ENCODE measurements at regions not wholly inside any gene's neighbourhood (a gene's known extent, or its start where the extent isn't known, plus 50 kb on each side); places are given as distances from the start of the nearest gene placed in this dataset.

DNA sequence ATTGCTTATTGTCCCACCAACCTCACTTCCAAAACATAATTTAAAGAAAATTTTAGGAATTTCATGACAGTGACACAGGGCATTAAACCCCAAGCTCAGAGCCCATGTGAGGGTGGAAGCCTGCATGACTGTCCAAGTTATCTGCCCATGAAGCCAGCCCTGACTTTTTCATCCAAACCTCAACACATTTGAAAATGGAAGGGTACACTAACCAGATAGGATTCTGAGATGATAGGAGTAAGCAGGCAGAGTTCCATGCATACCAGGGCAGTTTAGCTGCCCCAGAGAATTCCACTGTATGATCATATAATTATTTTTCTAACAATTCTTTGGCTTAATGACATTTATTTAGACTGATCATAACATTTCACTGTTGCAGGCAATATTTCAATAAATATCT lies 986.0 kb downstream of the TTLL7 start:
- H3K9me3 ChIP-seq (ENCODE audit: control insufficient read depth, insufficient read depth, low read length) = peaks cover 3% of the 10 kb centered on the region; the same call in 1 of the 2 replicates
- H4K91ac ChIP-seq (ENCODE audit: insufficient read depth, low read depth, low read length) = no peak overlapping the region
- H3K23ac ChIP-seq (ENCODE audit: low read depth, low read length) = no peak overlapping the region
- H2BK20ac ChIP-seq (ENCODE audit: low read depth, low read length) = no peak overlapping the region
- H2BK120ac ChIP-seq (ENCODE audit: low read depth, low read length) = no peak overlapping the region
- no peaks in the 10 kb centered on the region for H3K36me3 ChIP-seq (ENCODE audit: control insufficient read depth, insufficient read depth, low read length)
- no peak overlapping the region for H4K8ac ChIP-seq (ENCODE audit: low read depth in 2 of 2, low read length in 2 of 2)
- no peak overlapping the region for H4K5ac ChIP-seq (ENCODE audit: low read depth, low read length)
- no peak overlapping the region for H2BK15ac ChIP-seq (ENCODE audit: low read depth, low read length)
- no peak overlapping the region for H2AK9ac ChIP-seq (replicated peaks; ENCODE audit: low read depth, low read length, poor library complexity)
- in situ Hi-C loops (cut with MboI; ENCODE audit: low sequenced_read_pairs) = no loop called here
- H3K14ac ChIP-seq (replicated peaks; ENCODE audit: low read depth, low read length) = no peak overlapping the region
- ChIA-PET POLR2A (ENCODE audit: unreplicated experiment) (no interaction called here), CTCF (no interaction called here)
- no peak overlapping the region for H3K27ac ChIP-seq (ENCODE audit: insufficient read depth, low read length)
- H3K9me1 ChIP-seq (ENCODE audit: insufficient read depth, low read length) = no peaks in the 10 kb centered on the region
- TF ChIP-seq BHLHE40 (IDR thresholded peaks at IDR 0.05; ENCODE audit: low read depth, low read length) = no peak
- TF ChIP-seq FOS (IDR thresholded peaks at IDR 0.05; ENCODE audit: low read depth, low read length) = no peak
- TF ChIP-seq, protein P1, sequence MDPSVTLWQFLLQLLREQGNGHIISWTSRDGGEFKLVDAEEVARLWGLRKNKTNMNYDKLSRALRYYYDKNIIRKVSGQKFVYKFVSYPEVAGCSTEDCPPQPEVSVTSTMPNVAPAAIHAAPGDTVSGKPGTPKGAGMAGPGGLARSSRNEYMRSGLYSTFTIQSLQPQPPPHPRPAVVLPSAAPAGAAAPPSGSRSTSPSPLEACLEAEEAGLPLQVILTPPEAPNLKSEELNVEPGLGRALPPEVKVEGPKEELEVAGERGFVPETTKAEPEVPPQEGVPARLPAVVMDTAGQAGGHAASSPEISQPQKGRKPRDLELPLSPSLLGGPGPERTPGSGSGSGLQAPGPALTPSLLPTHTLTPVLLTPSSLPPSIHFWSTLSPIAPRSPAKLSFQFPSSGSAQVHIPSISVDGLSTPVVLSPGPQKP (IDR thresholded peaks at IDR 0.05; ENCODE audit: borderline replicate concordance, low read depth, low read length) = no peak
- TF ChIP-seq MXI1 (IDR thresholded peaks at IDR 0.05; ENCODE audit: borderline replicate concordance, low read depth, low read length) = no peak
- no peak overlapping the region for H2AK5ac ChIP-seq (ENCODE audit: low read depth, low read length)
- no peak overlapping the region for H3K4ac ChIP-seq (ENCODE audit: low read depth, low read length)
- H3K4me1 ChIP-seq (ENCODE audit: control insufficient read depth, insufficient read depth, low read length) = no peaks in the 10 kb centered on the region
- H3K18ac ChIP-seq (ENCODE audit: low read depth, low read length) = no peak overlapping the region
- no peak overlapping the region for H3K4me2 ChIP-seq (ENCODE audit: low read depth, low read length)
- no peaks in the 10 kb centered on the region for H3K79me1 ChIP-seq (ENCODE audit: low read depth in 1 of 2, low read length in 2 of 2)
- ATAC-seq (ENCODE audit: low read depth) (no peak), DNase-seq (no peak)
- no peaks in the 10 kb centered on the region for H4K20me1 ChIP-seq (ENCODE audit: insufficient read depth, low read length)
- H2BK5ac ChIP-seq (ENCODE audit: low read depth, low read length, poor library complexity, severe bottlenecking) = no peak overlapping the region
- intact Hi-C loops (cut with micrococcal nuclease) = no loop called here
- H3K56ac ChIP-seq (ENCODE audit: extremely low read depth, insufficient read depth, low read length) = no peak overlapping the region
- H2AFZ ChIP-seq (replicated peaks; ENCODE audit: low read length, poor library complexity) = no peak overlapping the region
- H3K9ac ChIP-seq (ENCODE audit: low read depth, low read length) = no peak overlapping the region
- dilution Hi-C loops (cut with HindIII; ENCODE audit: low sequenced_read_pairs, unreplicated experiment) = no loop called here
- no peak overlapping the region for H3K4me3 ChIP-seq (ENCODE audit: insufficient read depth, low read depth, low read length)
- H3K27me3 ChIP-seq (ENCODE audit: control insufficient read depth, insufficient read depth, low read length) = no peaks in the 10 kb centered on the region
- no TSS peak for BruUV-seq (replicated peaks)
